OCI-LY1 (cell line): ENCODE measurements at regions not wholly inside any gene's neighbourhood (a gene's known extent, or its start where the extent isn't known, plus 50 kb on each side); places are given as distances from the start of the nearest gene placed in this dataset.

Source experiments
- EZH2 ChIP-seq: fragments of 200-600 bp; sonication (generic), shearing (Covaris generic); IDR thresholded peaks from 2 replicates; pipeline ENCODE4 v1.8.0; 2017; ENCODE audit warnings: borderline replicate concordance, mixed run types, mild to moderate bottlenecking, antibody characterized with exemption, low read length, moderate library complexity, mixed read lengths
- TF ChIP-seq, protein P1 (sequence below): fragments of 200-600 bp; sonication (generic), shearing (Covaris generic); IDR thresholded peaks from 2 replicates; pipeline ENCODE4 v1.5.1; 2017; ENCODE audit warnings: mild to moderate bottlenecking, antibody characterized with exemption, low read length, moderate library complexity, mixed read lengths

DNA sequence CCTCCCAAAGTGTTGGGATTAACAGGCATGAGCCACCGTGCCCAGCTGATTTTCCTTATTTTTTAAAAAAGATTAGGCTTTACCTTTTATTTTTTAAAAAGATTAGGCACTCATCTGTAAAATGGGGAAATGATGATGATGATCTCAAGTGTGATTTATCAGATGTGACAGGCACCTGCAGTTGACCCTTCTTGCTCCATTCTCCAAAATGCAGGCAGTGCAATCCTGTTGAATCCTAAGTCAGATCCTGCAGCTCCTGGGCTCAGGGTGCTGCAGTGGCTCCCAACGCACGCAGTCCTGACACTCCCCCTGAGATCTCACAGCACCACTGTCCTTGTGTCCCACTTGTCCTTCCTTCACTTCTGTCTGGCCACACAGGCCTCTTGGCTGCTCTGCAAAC, 257.3 kb upstream of the KAZN start:
- TF ChIP-seq, protein P1, sequence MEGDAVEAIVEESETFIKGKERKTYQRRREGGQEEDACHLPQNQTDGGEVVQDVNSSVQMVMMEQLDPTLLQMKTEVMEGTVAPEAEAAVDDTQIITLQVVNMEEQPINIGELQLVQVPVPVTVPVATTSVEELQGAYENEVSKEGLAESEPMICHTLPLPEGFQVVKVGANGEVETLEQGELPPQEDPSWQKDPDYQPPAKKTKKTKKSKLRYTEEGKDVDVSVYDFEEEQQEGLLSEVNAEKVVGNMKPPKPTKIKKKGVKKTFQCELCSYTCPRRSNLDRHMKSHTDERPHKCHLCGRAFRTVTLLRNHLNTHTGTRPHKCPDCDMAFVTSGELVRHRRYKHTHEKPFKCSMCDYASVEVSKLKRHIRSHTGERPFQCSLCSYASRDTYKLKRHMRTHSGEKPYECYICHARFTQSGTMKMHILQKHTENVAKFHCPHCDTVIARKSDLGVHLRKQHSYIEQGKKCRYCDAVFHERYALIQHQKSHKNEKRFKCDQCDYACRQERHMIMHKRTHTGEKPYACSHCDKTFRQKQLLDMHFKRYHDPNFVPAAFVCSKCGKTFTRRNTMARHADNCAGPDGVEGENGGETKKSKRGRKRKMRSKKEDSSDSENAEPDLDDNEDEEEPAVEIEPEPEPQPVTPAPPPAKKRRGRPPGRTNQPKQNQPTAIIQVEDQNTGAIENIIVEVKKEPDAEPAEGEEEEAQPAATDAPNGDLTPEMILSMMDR: no peak
- no peak for TF ChIP-seq EZH2
